ENCODE measurements at regions not wholly inside any gene's neighbourhood (a gene's known extent, or its start where the extent isn't known, plus 50 kb on each side); places are given as distances from the start of the nearest gene placed in this dataset.

- BruUV-seq (replicated peaks) = no TSS peak
- ChIA-PET CTCF (no interaction called here), POLR2A (no interaction called here), RAD21 (ENCODE audit: low non-redundant PET in 1 of 2, low total read pairs in 2 of 2, uncharacterized antibody in 2 of 2, unreplicated experiment in 2 of 2) (no interaction called here)
- no peaks in the 10 kb centered on the region for H3K79me2 ChIP-seq (ENCODE audit: insufficient read depth, low read length)
- no peaks in the 10 kb centered on the region for H3K27me3 ChIP-seq (ENCODE audit: insufficient read depth, low read length)
- H3K9me3 ChIP-seq (ENCODE audit: control insufficient read depth in 1 of 2, insufficient read depth in 1 of 2, low read depth in 1 of 2, low read length in 2 of 2) = peaks cover 8 to 17% of the 10 kb centered on the region in 2 experiments; a peak in 3 of 4 replicates
- TF ChIP-seq CTCF (IDR thresholded peaks at IDR 0.05 in 2 of 3, conservative IDR thresholded peaks at IDR 0.05 in 1 of 3; ENCODE audit: borderline replicate concordance in 1 of 3, insufficient read depth in 1 of 3, low read depth in 2 of 3, low read length in 2 of 3) (no peak), YY1 (IDR thresholded peaks at IDR 0.05; ENCODE audit: extremely low read depth, insufficient replicate concordance, low read depth, low read length) (no peak), EGR1 (IDR thresholded peaks at IDR 0.05; ENCODE audit: low read depth) (no peak), SIN3A (IDR thresholded peaks at IDR 0.05; ENCODE audit: low read depth) (no peak), SP1 (IDR thresholded peaks at IDR 0.05; ENCODE audit: low read depth) (no peak), RAD21 (IDR thresholded peaks at IDR 0.05; ENCODE audit: low read depth) (no peak), TCF7L2 (IDR thresholded peaks at IDR 0.05; ENCODE audit: borderline replicate concordance, extremely low read depth, insufficient read depth, insufficient read length) (no peak), REST (IDR thresholded peaks at IDR 0.05; ENCODE audit: low read depth) (no peak), ZBTB33 (IDR thresholded peaks at IDR 0.05; ENCODE audit: extremely low read depth, insufficient replicate concordance, low read length) (no peak), EZH2 (IDR thresholded peaks at IDR 0.05) (no peak), CEBPB (IDR thresholded peaks at IDR 0.05; ENCODE audit: low read depth) (no peak), CBX3 (IDR thresholded peaks at IDR 0.05; ENCODE audit: low read depth) (no peak), ZFX (IDR thresholded peaks at IDR 0.05) (no peak), EZH2phosphoT487 (IDR thresholded peaks at IDR 0.05; ENCODE audit: borderline replicate concordance) (no peak), POLR2A (IDR thresholded peaks at IDR 0.05; ENCODE audit: borderline replicate concordance, extremely low read depth, insufficient read depth, insufficient read length) (no peak), ATF3 (IDR thresholded peaks at IDR 0.05) (no peak), JUND (IDR thresholded peaks at IDR 0.05) (no peak)
- intact Hi-C loops (cut with micrococcal nuclease) = no loop called here
- no peak overlapping the region for H3K4me3 ChIP-seq (replicated peaks in 1 of 2; ENCODE audit: low read depth in 1 of 2, low read length in 2 of 2)
- no peak overlapping the region for H3K4me2 ChIP-seq (ENCODE audit: low read length)
- no peak for ATAC-seq
- no peak for DNase-seq (ENCODE audit: low read depth, low spot score)
- H3K9ac ChIP-seq (ENCODE audit: low read length) = no peak overlapping the region
- no peak overlapping the region for H3K27ac ChIP-seq (ENCODE audit: low read depth, low read length)
- no peaks in the 10 kb centered on the region for H3K9me2 ChIP-seq (ENCODE audit: insufficient read depth)
- no peaks in the 10 kb centered on the region for H3K4me1 ChIP-seq (ENCODE audit: control insufficient read depth in 1 of 2, insufficient read depth in 2 of 2, low read length in 2 of 2)
- no peak overlapping the region for H2AFZ ChIP-seq (ENCODE audit: low read depth, low read length, poor library complexity, severe bottlenecking)
- H3K36me3 ChIP-seq (ENCODE audit: control insufficient read depth in 1 of 2, insufficient read depth in 2 of 2, low read length in 2 of 2) = no peaks in the 10 kb centered on the region
- no peaks in the 10 kb centered on the region for H4K20me1 ChIP-seq (ENCODE audit: insufficient read depth)
Observed at GRCh38 chr3:94693997-94694640, 631.3 kb downstream of the NSUN3 start.
